Hepatocyte (in vitro differentiated cells): ENCODE measurements at regions not wholly inside any gene's neighbourhood (a gene's known extent, or its start where the extent isn't known, plus 50 kb on each side); places are given as distances from the start of the nearest gene placed in this dataset.

ENCODE experiments used
- CTCF ChIP-seq: fragments of 200-600 bp; sonication (generic); IDR thresholded peaks from 2 replicates; pipeline ENCODE4 v1.5.1; 2016; ENCODE audit warnings: antibody characterized with exemption, mild to moderate bottlenecking; ENCODE audit not compliant: poor library complexity
- EZH2 ChIP-seq: fragments of 200-600 bp; sonication (generic); IDR thresholded peaks from 2 replicates; pipeline ENCODE4 v1.6.1; 2016; ENCODE audit warnings: antibody characterized with exemption, mild to moderate bottlenecking, borderline replicate concordance

GRCh38 chr6:121857551-121857950 lies 422.1 kb downstream of the GJA1 start:
- no peak for TF ChIP-seq CTCF
- TF ChIP-seq EZH2, result no peak
